ENCODE measurements at regions not wholly inside any gene's neighbourhood (a gene's known extent, or its start where the extent isn't known, plus 50 kb on each side); places are given as distances from the start of the nearest gene placed in this dataset.

DNA sequence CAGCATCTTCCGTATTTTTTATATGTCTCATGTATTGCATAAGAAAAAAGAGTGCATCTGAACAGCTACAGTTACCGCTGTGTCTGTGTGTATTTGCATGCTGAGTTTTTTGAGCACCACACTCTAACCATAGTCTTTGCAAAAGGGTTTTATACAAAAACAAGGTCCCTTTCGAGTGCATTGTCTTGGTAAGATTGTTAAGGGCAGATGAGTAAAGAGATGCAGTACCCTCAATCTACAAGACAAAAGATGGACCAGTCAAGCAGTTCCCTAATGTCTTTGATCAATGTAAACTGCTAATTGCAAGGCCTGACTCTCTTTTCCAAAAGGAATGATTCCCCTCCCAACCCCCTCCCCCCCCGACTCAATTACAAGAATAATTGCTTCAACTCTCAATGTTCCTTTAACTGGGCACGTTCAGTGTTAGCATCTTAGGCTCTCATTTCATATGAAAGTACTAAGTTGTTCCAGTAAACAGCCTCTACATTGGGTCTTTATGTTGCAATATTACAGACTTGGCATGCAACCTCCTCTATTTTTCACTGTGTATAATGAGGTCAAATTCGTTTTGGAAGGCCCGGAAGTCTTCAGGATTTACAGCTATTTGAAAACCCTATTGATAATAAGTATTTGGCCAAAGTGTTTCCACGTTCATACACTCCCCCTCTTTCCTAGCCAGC lies 471.4 kb upstream of the RBFOX1 start:
- no peak for DNase-seq (ENCODE audit: low read depth)

DNA sequence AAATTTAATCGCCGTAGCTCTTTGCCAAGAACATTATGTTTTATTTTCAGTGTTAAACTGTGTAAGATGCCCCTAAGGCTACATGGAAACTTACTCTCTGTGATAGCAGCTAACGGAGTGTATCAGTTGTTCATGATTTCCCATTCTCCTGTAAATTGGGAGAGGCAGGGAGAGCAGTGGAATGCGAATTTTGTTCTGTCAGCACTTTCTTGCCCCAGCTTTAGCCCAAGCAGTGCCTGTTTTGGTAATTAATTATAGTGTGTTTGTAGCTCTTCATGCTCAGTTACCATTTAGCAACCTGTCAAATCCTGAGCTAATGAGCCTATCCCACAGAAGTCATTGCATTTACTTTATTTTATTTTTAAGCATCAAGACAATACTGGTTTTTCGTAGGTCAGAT lies 475.1 kb upstream of the RBFOX1 start:
- no peak for DNase-seq (ENCODE audit: low read depth)

DNA sequence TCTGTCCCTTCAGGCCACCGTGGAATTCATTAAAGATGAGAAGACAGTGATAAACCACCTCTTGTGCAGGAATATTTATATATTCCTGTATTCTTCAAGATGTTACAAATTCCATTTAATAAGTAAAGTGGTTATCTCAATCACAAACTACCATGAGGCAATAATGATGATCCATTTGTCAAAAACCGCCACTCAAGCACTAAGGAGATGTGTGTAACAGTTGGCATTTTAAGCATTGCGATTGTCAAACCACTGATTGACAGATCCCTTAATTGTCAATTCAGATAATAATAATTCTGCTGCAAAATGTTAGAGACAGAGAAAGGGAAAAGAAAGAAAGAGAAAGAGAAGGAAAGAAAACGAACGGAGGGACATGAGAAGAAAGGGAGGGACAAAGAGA lies 476.1 kb upstream of the RBFOX1 start:
- no peak for DNase-seq (ENCODE audit: low read depth)

DNA sequence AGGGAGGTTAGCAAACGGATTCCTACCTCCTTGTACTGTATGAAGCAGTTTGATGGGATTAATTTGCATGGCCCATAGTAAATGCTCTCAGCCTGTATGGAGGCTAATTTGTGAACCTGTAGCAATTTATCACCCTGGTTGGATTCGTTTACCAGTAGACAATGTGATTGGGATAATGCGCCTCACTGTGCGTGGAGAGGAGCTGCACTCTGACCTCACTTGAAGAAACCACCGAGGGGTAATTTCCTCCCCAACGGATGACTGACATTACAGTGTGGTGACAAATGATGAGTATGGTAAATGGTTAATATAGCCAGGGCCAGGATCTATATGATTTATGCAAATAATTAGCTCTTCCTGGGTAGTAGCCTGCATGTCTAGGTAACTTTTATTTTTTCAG lies 479.1 kb upstream of the RBFOX1 start:
- no peak for DNase-seq (ENCODE audit: low read depth)

DNA sequence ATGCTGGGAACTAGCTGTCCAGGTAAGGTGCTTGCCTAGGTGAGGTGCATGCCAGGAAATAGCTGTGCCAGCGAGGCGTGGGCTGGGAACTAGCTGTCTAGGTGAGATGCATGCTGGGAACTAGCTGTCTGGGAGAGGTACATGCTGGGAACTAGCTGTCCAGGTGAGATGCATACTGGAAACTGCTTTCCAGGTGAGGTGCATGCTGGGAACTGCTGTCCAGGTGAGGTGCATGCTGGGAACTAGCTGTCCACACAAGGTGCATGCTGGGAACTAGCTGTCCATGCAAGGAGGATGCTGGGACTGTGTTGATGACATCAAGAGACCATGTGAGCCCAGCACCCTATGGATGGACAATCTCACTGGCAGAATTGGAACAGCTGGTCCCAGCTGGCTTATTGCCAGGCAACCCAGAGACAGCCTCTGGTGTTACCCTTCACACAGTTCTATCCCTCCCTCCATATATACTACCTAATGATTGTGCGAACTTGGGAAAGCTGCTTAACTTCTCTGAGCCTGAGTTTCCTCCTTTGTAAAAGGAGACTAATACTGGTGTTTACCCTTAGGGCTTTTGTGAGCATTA lies 479.9 kb upstream of the RBFOX1 start:
- DNase-seq (ENCODE audit: low read depth) = no peak

DNA sequence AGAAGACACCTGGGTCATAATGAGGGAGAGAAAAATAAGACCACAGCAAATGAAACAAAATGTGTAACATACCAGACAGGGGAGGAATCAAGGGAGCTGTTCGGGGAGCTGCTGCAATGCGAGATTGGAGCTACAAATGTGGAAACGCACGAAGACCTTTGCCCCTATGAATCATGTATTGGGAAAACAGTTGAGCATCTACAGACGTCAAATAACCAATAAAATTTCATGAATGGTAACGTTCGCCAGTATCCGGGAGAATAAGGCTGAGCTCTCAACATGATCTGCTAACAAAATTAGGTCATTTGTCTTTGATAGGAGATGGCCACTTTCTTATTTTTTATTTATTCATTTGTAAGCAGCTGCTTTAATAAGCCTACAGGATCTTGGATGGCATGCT lies 486.2 kb upstream of the RBFOX1 start:
- DNase-seq (ENCODE audit: low read depth) = no peak

DNA sequence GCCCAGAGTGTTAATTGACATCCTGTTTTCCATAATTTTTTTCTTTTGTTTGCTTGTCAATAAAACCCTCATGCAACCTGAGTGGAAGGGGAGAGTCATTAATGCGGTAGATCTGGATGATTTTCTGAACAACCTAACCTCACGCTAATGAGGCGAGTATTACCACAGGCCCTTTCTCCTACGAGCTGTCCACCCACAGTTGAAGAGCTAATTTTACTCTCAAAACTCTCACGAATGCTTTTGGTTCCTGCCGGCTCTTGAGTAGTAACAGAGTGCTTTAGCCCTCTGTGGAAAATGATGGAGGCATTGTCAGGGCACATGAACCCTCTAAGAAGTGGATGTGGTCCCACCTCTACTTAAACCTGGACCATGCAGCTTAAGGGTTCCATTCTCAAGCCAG lies 491.3 kb upstream of the RBFOX1 start:
- no peak for DNase-seq (ENCODE audit: low read depth)

DNA sequence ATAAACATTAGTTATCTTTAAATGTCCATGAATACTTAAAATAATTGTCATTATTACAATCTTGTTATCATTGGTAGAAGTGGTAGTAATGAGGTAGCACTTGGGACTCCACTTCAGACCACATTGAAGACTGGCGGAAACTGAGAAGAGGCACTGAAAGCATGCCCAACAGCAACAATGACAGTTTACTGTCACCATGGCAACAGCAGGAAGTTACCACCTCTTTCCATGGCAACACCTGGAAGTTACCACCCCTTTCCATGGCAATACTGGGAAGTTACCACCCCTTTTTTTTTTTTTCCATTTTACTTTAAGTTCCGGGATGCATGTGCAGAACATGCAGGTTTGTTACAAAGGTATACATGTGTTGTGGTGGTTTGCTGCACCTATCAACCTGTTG lies 494.9 kb upstream of the RBFOX1 start:
- DNase-seq (ENCODE audit: low read depth) = no peak

DNA sequence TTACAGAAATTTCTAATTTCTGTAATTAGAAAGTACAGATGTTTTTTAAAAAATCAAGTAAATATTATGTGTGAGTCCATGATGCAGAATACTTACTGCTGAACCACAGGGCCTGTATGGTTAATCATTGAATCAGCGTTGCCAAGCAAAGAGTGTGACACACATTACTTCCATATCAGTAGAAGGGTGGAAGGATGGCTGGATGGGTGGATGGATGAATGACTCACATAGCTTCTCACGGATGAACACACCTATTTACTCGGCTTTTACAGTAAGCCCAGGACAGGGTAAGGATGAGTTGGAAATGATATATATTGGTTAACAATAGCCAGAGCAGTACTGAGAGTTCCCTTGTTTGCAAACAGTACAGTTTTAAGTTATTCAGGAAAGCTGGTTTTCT lies 495.9 kb upstream of the RBFOX1 start:
- peak; percentile 2 for DNase-seq (ENCODE audit: low read depth)

DNA sequence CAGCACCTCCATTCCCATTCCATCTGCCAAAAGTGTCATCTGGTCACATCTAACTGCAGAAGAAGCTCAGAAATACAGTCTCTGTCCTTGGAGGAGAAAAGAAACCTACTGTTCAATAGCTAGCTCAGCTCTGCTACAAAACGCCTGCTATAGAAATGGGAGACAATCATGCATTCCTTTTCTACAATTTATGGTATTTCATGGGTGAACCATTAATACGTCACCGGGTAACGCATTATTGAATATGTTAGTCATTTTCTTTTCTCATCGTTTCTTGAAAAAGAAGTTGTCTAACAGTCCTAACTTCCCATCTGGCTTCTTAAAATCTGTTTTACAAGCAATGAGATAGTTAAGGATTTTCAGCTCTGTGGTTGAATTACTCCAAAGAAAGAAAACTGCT lies 496.7 kb upstream of the RBFOX1 start:
- no peak for DNase-seq (ENCODE audit: low read depth)

DNA sequence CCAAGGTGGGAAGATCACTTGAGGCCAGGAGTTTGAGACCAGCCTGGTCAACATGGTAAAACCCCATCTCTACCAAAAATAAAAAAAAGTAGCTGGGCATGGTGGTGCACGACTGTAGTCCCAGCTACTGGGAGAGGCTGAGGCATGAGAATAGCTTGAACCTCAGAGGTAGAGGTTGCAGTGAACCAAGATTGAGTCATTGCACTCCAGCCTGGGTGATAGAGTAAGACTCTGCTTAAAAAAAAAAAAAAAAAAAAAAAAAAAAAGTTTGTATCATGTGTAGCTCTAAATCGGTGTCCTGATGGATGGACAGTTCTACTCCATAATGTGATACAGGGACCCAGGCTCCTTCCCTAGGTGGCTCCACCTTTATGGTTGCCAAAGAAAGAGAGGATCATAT lies 497.1 kb upstream of the RBFOX1 start:
- DNase-seq (ENCODE audit: low read depth) = no peak

DNA sequence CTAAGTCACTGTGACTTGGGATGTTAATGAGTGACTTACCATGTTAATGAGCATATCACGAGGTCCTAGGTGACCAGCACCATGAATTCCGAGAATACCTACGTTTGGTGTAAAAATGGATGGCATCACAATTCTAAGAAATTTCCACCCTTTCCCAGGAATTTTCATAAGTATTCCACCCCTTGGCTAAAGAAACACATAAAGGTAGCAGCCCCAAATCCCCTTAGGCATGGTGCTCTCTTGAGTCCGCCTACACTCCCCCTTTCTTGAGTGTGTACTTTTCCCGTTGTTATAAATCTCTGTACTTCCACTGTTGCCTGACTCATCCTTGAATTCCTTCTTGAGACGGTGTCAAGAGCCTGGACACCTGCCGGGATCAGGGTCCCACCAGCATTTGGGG lies 504.0 kb upstream of the RBFOX1 start:
- DNase-seq (ENCODE audit: low read depth) = no peak

DNA sequence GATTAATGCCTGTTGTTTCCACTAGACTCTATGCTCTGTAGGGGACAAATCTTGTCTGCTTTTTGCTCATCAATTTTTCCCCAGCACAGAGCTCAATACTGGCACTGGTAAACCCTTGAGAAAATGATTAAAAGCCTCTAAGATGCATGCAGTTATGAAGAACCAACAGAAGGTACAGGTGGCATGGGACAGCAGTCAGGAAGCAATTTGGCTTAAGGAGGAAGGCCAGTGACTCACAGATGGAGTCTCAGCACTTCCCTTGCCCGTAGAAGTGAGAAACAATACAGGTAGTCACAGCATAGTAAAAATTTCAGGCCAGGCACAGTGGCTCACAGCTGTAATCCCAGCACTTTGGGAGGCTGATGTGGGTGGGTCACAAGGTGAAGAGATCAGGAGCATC lies 504.7 kb upstream of the RBFOX1 start:
- DNase-seq (ENCODE audit: low read depth) = no peak

DNA sequence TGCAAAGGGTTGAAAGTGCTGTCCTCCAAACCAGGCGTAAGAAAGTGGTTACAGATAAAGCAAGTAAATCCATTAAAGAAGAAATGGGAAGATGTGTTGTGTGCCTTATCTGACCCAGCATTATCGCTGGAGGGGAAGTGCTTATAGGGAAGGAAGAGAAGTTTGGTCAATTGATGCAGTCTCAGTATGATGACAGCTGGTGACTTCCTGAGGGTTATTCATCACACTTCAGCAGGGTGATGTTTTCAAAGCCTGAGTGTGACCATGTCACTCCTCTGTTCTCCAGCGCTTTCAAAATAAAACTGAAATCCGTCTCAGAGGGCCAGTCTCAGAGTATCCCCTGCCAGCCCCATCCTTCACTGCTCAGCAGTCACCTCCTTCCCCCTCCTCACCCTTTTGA lies 505.4 kb upstream of the RBFOX1 start:
- DNase-seq (ENCODE audit: low read depth) = no peak

DNA sequence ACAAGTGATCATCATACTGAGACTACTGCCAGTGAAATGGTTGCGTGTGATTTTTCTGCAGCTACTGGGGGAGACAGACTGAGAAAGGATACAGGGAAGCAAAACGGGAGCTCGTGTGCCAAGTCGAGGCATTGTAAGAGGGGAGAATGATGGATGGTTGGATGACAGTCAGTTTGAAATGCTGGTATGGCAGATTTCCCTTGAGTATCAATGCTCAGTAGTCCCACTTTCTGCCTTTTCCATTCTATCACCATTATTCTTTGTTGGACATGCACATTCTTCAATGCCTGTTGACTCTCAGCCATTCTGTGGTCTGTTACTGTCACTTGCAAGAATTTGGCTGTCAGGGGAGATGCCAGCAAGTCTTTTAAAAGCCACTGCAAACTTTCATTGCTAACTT lies 510.6 kb upstream of the RBFOX1 start:
- no peak for DNase-seq (ENCODE audit: low read depth)

DNA sequence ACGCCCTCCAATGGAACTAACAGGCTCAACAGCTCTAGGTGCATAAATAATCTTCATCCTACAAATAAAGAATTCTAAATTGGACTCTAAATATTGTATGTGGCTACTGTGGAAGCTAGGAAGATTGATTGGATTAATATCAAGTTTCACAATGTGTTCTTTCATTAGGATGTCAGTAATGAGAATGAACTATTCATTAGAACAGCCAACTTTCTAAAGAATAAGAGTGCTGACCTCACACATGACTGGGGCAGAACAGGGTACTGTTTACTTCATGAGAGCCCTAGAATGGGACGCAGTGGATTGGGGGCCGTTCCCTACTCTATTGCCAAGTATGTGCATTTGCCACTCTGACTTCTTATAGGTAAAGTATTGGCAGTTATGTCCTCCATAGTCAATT lies 528.2 kb upstream of the RBFOX1 start:
- no peak for DNase-seq (ENCODE audit: low read depth)

DNA sequence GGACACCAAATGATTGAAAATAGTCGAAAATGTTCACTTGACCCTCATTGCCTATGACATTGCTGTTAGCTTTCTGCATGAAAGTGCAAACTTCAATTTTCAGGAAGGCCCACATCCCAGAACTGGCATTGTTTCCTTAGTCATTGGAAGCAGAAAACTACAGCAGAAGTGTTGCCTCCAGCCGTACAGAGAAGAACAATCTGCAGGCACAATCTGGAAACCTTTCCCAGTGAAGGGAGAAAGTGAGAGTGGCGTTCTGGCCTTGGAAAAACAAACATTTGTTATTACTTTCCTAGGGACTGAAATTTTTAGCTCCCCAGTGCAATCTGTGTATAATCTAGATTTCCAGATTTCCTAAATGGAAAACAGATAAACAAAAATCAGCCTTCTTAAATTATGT lies 529.5 kb upstream of the RBFOX1 start:
- no peak for DNase-seq (ENCODE audit: low read depth)

DNA sequence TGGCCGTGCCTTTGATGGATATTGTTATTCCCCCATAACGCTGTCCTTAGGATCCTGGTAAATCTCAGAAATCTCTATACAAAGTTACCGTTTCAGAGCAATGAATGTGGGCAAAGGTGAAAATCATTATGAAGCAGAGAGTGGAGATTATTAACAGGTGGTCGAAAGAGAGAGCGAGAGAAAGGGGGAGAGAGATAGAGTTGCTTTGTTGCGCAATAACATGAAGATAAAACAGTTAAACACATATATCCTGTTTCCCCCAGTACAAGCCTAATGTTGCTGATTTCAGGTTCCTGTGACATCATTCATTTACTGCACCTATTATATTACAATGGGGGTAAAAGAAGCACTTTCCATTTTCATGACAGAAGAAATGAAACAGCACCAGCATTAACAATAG lies 535.4 kb upstream of the RBFOX1 start:
- no peak for DNase-seq (ENCODE audit: low read depth)

DNA sequence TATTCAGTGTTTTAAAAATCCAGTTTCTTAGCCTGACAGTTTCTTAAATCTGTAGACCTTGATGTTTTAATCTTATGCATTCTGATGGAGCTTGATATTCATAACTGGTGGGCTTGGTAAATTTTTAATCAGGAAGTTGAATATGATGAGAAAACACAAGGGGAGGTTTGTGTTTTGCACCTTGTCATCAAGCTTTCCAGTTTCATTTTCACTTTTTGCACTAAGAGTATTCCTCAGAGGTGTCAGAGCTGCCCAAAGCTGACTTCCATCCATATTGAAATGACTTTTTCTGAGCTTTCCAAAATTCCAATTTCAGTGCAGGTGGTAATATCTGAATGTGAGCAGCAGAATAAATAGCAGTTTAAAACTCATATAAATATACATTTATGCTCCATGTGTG lies 555.0 kb upstream of the RBFOX1 start:
- DNase-seq (ENCODE audit: low read depth) = no peak

DNA sequence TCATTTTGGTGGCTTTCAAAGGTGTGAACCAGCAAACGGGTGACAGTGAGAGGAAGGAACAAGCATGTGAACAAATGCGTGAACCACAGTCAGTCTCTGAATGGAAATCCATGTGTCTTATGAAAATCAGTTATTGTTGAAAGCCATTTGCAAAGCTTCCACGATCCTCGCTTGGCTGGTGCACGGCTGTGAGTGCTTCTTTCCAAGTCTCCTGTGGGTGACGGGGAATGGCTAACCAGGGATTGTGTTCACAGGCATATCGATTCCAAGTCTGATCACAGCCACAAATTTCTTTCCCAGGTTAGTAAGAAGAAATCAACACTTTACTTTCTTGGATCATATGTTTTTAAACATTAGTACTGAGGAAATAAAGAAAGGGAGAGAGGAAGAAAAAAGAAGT lies 556.9 kb upstream of the RBFOX1 start:
- no peak for DNase-seq (ENCODE audit: low read depth)

DNA sequence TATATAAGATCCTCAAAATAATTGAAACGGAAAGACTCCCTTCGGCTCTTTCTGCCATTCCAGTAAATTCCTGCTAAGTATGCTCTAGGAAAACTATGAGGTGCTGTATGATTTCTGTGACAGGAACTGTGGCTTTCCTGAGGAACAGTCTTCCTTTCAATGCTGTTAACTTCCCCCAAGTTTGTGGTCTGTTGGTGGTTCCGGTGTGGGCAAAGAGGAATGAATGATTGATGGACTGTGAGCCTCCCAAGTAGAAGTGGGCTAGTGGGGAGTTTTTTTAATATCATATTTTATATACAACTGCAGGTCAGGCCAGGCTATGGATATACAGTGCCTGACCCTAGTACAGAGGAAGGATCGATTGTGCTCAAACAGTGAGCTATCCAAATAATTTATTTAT lies 560.7 kb upstream of the RBFOX1 start:
- no peak for DNase-seq (ENCODE audit: low read depth)

DNA sequence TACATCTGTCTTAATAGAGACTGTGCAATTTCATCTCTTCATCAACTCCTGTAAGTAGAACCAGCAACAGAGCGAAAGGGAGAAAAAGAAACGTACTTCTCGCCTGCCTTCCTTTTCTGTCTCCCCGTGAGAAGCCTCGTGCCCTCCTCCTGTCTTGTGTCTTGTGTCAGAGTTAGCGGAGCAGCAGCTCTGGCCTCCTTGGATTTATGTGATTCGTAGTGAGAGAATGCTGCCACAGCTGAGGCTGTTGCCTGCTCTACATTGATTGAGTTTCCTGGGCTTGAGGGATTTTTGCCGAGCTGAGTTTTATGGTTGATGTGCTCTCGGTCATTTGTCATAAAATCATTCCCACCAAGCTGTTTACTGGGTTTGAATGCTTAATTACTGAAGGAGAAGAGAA lies 579.1 kb upstream of the RBFOX1 start:
- no peak for DNase-seq (ENCODE audit: low read depth)

DNA sequence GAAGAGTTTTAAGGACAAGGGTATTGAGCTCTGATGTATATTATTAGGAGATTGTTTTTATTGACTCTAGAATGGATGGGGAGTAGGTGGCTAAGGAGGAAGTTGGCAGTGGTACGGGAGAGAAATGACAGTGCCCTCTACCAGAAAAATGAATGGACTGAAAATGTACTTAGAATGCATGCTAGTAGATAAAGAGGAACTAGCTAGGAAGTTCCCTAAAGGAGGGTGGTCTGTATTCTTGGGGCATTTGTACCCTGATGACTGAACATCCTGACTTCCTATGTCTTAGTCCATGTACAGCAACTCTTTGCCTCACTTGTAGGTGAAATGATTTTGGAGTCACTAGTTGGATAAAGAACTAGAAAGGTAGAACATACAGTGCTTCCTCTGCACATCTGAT lies 581.5 kb upstream of the RBFOX1 start:
- no peak for DNase-seq (ENCODE audit: low read depth)

DNA sequence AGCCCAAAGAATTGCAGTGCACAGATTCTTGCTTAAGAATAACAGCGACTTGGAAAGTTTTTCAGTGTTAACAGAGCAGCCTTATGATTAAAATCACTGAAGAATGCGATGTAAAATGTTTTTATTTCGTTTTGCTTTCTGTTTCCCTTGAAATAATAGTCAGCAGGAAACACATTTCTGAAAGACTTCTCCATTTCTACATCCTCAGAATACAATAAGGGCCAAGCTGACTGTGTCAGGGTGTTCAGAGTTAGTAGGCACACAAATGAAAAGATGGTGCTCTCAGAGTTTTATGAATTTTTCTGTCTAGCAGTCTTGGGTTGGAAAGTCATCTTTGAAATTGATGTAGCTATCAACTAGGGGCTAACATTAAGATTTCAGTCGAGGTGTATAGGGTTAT lies 582.9 kb upstream of the RBFOX1 start:
- no peak for DNase-seq (ENCODE audit: low read depth)
